Memory B cell (primary cell): ENCODE measurements at regions not wholly inside any gene's neighbourhood (a gene's known extent, or its start where the extent isn't known, plus 50 kb on each side); places are given as distances from the start of the nearest gene placed in this dataset.

Source experiments
- ATAC-seq: fragments of 150-1000 bp; cut with Tn5 transposase; 2 replicates; pipeline ENCODE4 v1.10.0; 2021; ENCODE audit warnings: low read depth, mild to moderate bottlenecking, moderate library complexity
- DNase-seq, 2 donors: peaks; one replicate each; pipeline ENCODE4 v3.0.0; 2022; ENCODE audit warnings: low spot score in 2 of 2
- H3K27ac Mint-ChIP-seq: one replicate; pipeline ENCODE4 v1.8.0; 2022; ENCODE audit warnings: mild to moderate bottlenecking, moderate library complexity, mixed read lengths
- H3K27me3 Mint-ChIP-seq: one replicate; pipeline ENCODE4 v1.8.0; 2022; ENCODE audit warnings: mixed read lengths
- H3K36me3 Mint-ChIP-seq: one replicate; pipeline ENCODE4 v1.8.0; 2022; ENCODE audit warnings: mild to moderate bottlenecking, mixed read lengths
- H3K4me1 Mint-ChIP-seq: one replicate; pipeline ENCODE4 v1.8.0; 2022; ENCODE audit warnings: mixed read lengths
- H3K4me3 Mint-ChIP-seq: one replicate; pipeline ENCODE4 v1.8.0; 2022; ENCODE audit warnings: mild to moderate bottlenecking, moderate library complexity, mixed read lengths
- H3K9me3 Mint-ChIP-seq: one replicate; pipeline ENCODE4 v1.8.0; 2022; ENCODE audit warnings: mixed read lengths

- Mint-ChIP-seq H3K27me3 (no peaks in the 10 kb centered on the region), H3K4me1 (no peaks in the 10 kb centered on the region), H3K4me3 (no peak overlapping the region), H3K9me3 (no peaks in the 10 kb centered on the region), H3K36me3 (peaks cover 13% of the 10 kb centered on the region), H3K27ac (no peak overlapping the region)
- DNase-seq (no peak), ATAC-seq (no peak)
Measured at GRCh38 chr13:73684750-73685149, 449.5 kb downstream of the KLF12 start.

GRCh38 chr13:73684286-73684685, 449.9 kb downstream of the KLF12 start:
- peaks cover 10% of the 10 kb centered on the region for H3K36me3 Mint-ChIP-seq
- no peak overlapping the region for H3K4me3 Mint-ChIP-seq
- H3K4me1 Mint-ChIP-seq: no peaks in the 10 kb centered on the region
- DNase-seq (no peak), ATAC-seq (no peak)
- no peaks in the 10 kb centered on the region for H3K9me3 Mint-ChIP-seq
- no peaks in the 10 kb centered on the region for H3K27me3 Mint-ChIP-seq
- no peak overlapping the region for H3K27ac Mint-ChIP-seq

- Mint-ChIP-seq H3K27ac (no peak overlapping the region), H3K9me3 (no peaks in the 10 kb centered on the region), H3K27me3 (no peaks in the 10 kb centered on the region), H3K36me3 (peaks cover 7% of the 10 kb centered on the region), H3K4me1 (no peaks in the 10 kb centered on the region), H3K4me3 (no peak overlapping the region)
- no peak for DNase-seq
- ATAC-seq: no peak
Measured at GRCh38 chr13:73683746-73684145, 450.5 kb downstream of the KLF12 start.

- ATAC-seq: no peak
- H3K27me3 Mint-ChIP-seq: no peaks in the 10 kb centered on the region
- no peak overlapping the region for H3K27ac Mint-ChIP-seq
- no peaks in the 10 kb centered on the region for H3K9me3 Mint-ChIP-seq
- no peaks in the 10 kb centered on the region for H3K4me1 Mint-ChIP-seq
- no peak overlapping the region for H3K4me3 Mint-ChIP-seq
- H3K36me3 Mint-ChIP-seq: peaks cover 7% of the 10 kb centered on the region
- DNase-seq: no peak
Measured at GRCh38 chr13:73681779-73682178, 452.4 kb downstream of the KLF12 start.

GRCh38 chr13:73681015-73681414, 453.2 kb downstream of the KLF12 start:
- Mint-ChIP-seq H3K4me3 (no peak overlapping the region), H3K27ac (no peak overlapping the region), H3K36me3 (peaks cover 7% of the 10 kb centered on the region), H3K4me1 (no peaks in the 10 kb centered on the region), H3K27me3 (no peaks in the 10 kb centered on the region), H3K9me3 (no peaks in the 10 kb centered on the region)
- DNase-seq (no peak), ATAC-seq (no peak)

- ATAC-seq: no peak
- Mint-ChIP-seq H3K9me3 (no peaks in the 10 kb centered on the region), H3K4me3 (no peak overlapping the region), H3K27ac (no peak overlapping the region), H3K36me3 (peaks cover 3% of the 10 kb centered on the region), H3K4me1 (no peaks in the 10 kb centered on the region), H3K27me3 (no peaks in the 10 kb centered on the region)
- DNase-seq: no peak
Measured at GRCh38 chr13:73677048-73677601, 457.1 kb downstream of the KLF12 start.

- Mint-ChIP-seq H3K36me3 (peaks cover 3% of the 10 kb centered on the region), H3K4me3 (no peak overlapping the region), H3K27me3 (no peaks in the 10 kb centered on the region), H3K4me1 (no peaks in the 10 kb centered on the region), H3K9me3 (no peaks in the 10 kb centered on the region), H3K27ac (no peak overlapping the region)
- ATAC-seq (no peak), DNase-seq (no peak)
Measured at GRCh38 chr13:73676550-73677047, 457.6 kb downstream of the KLF12 start.

- H3K36me3 Mint-ChIP-seq: no peaks in the 10 kb centered on the region
- no peak for DNase-seq
- no peaks in the 10 kb centered on the region for H3K27me3 Mint-ChIP-seq
- no peak overlapping the region for H3K27ac Mint-ChIP-seq
- no peak overlapping the region for H3K4me3 Mint-ChIP-seq
- no peaks in the 10 kb centered on the region for H3K4me1 Mint-ChIP-seq
- no peaks in the 10 kb centered on the region for H3K9me3 Mint-ChIP-seq
- ATAC-seq: no peak
Measured at GRCh38 chr13:73675821-73676220, 458.4 kb downstream of the KLF12 start.

GRCh38 chr13:73674570-73674969, 459.6 kb downstream of the KLF12 start:
- H3K4me1 Mint-ChIP-seq: no peaks in the 10 kb centered on the region
- no peak overlapping the region for H3K4me3 Mint-ChIP-seq
- DNase-seq (no peak), ATAC-seq (no peak)
- H3K9me3 Mint-ChIP-seq: no peaks in the 10 kb centered on the region
- no peak overlapping the region for H3K27ac Mint-ChIP-seq
- H3K36me3 Mint-ChIP-seq: no peaks in the 10 kb centered on the region
- no peaks in the 10 kb centered on the region for H3K27me3 Mint-ChIP-seq

GRCh38 chr13:73673931-73674330, 460.3 kb downstream of the KLF12 start:
- Mint-ChIP-seq H3K4me1 (no peaks in the 10 kb centered on the region), H3K36me3 (no peaks in the 10 kb centered on the region), H3K27me3 (no peaks in the 10 kb centered on the region), H3K4me3 (no peak overlapping the region), H3K9me3 (no peaks in the 10 kb centered on the region), H3K27ac (no peak overlapping the region)
- no peak for DNase-seq
- ATAC-seq: no peak

GRCh38 chr13:73672492-73672891, 461.7 kb downstream of the KLF12 start:
- H3K4me1 Mint-ChIP-seq: no peaks in the 10 kb centered on the region
- no peak overlapping the region for H3K4me3 Mint-ChIP-seq
- H3K27me3 Mint-ChIP-seq: no peaks in the 10 kb centered on the region
- no peak for ATAC-seq
- H3K27ac Mint-ChIP-seq: no peak overlapping the region
- H3K9me3 Mint-ChIP-seq: no peaks in the 10 kb centered on the region
- no peaks in the 10 kb centered on the region for H3K36me3 Mint-ChIP-seq
- no peak for DNase-seq

GRCh38 chr13:73671732-73672131, 462.5 kb downstream of the KLF12 start:
- no peaks in the 10 kb centered on the region for H3K27me3 Mint-ChIP-seq
- no peak overlapping the region for H3K27ac Mint-ChIP-seq
- ATAC-seq (no peak), DNase-seq (no peak)
- H3K36me3 Mint-ChIP-seq: no peaks in the 10 kb centered on the region
- no peaks in the 10 kb centered on the region for H3K9me3 Mint-ChIP-seq
- H3K4me3 Mint-ChIP-seq: no peak overlapping the region
- H3K4me1 Mint-ChIP-seq: no peaks in the 10 kb centered on the region

- no peak overlapping the region for H3K27ac Mint-ChIP-seq
- H3K27me3 Mint-ChIP-seq: peaks cover 1% of the 10 kb centered on the region
- ATAC-seq: no peak
- H3K4me3 Mint-ChIP-seq: no peak overlapping the region
- H3K9me3 Mint-ChIP-seq: no peaks in the 10 kb centered on the region
- DNase-seq: no peak
- no peaks in the 10 kb centered on the region for H3K4me1 Mint-ChIP-seq
- H3K36me3 Mint-ChIP-seq: no peaks in the 10 kb centered on the region
Measured at GRCh38 chr13:73671011-73671410, 463.2 kb downstream of the KLF12 start.

- H3K9me3 Mint-ChIP-seq: no peaks in the 10 kb centered on the region
- DNase-seq: no peak
- H3K27me3 Mint-ChIP-seq: peaks cover 1% of the 10 kb centered on the region
- no peaks in the 10 kb centered on the region for H3K4me1 Mint-ChIP-seq
- H3K4me3 Mint-ChIP-seq: no peak overlapping the region
- H3K27ac Mint-ChIP-seq: no peak overlapping the region
- no peaks in the 10 kb centered on the region for H3K36me3 Mint-ChIP-seq
- no peak for ATAC-seq
Measured at GRCh38 chr13:73667756-73668155, 466.4 kb downstream of the KLF12 start.

- ATAC-seq (no peak), DNase-seq (no peak)
- no peaks in the 10 kb centered on the region for H3K4me1 Mint-ChIP-seq
- no peak overlapping the region for H3K27ac Mint-ChIP-seq
- no peak overlapping the region for H3K4me3 Mint-ChIP-seq
- H3K36me3 Mint-ChIP-seq: no peaks in the 10 kb centered on the region
- peaks cover 9% of the 10 kb centered on the region for H3K27me3 Mint-ChIP-seq
- peaks cover 9% of the 10 kb centered on the region for H3K9me3 Mint-ChIP-seq
Measured at GRCh38 chr13:73665261-73665660, 468.9 kb downstream of the KLF12 start.
